ENCODE measurements at regions not wholly inside any gene's neighbourhood (a gene's known extent, or its start where the extent isn't known, plus 50 kb on each side); places are given as distances from the start of the nearest gene placed in this dataset.

DNA sequence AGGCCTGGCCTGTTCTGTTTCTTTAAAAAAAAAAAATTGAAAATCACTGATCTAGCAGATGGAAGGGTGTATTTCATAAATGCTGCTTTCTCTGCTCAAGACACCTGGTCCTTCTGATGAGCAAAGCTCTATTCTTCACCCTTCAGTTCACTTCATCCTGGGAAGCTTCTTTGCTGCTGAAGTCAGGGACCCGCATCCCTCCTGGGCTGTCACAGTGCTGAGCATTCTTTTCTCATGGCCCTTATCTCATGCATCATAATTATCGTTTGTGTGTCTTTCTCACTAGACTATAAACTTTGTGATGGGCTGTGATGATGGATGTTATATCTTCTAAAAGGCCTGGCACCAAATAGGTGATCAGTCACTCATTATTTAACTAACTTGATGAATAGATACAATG lies 461.0 kb downstream of the GADD45G start:
- intact Hi-C loops (cut with micrococcal nuclease; ENCODE audit: unreplicated experiment) (no loop called here), in situ Hi-C loops (cut with MboI) (no loop called here)
- WGBS (ENCODE audit: insufficient coverage, insufficient replicate concordance, low lambda C conversion rate, missing lambda C conversion rate), result 32% methylated on average over 2 of the region's 2 CpGs
- H3K4me1 ChIP-seq (ENCODE audit: control insufficient read depth, insufficient read depth, low read length), result no peaks in the 10 kb centered on the region
- H3K36me3 ChIP-seq (ENCODE audit: control insufficient read depth in 2 of 2, insufficient read depth in 2 of 2, low read length in 1 of 2), result no peaks in the 10 kb centered on the region
- ATAC-seq, result no peak
- CTCF ChIA-PET, result no interaction called here
- no TSS peak for BruUV-seq (replicated peaks)
- no peaks in the 10 kb centered on the region for H3K79me2 ChIP-seq (ENCODE audit: control insufficient read depth, insufficient read depth, low read length)
- H2AFZ ChIP-seq (ENCODE audit: control insufficient read depth, low read depth, low read length), result no peak overlapping the region
- no peak for FAIRE-seq
- peaks cover 0 to 4% of the 10 kb centered on the region in 2 experiments; a peak in 1 of 4 replicates for H3K27me3 ChIP-seq (replicated peaks in 1 of 2; ENCODE audit: control insufficient read depth in 2 of 2, insufficient read depth in 2 of 2, low read length in 1 of 2)
- no peak overlapping the region for H3K9ac ChIP-seq (ENCODE audit: control insufficient read depth, insufficient read depth, low read length)
- no peak overlapping the region for H3K4me3 ChIP-seq
- no peaks in the 10 kb centered on the region for H3K9me3 ChIP-seq (replicated peaks; ENCODE audit: control insufficient read depth, insufficient read depth, low read length)
- RAD21 ChIA-PET (ENCODE audit: unreplicated experiment), result no interaction called here
- no peak for TF ChIP-seq HCFC1 (IDR thresholded peaks at IDR 0.05; ENCODE audit: low read length)
- TF ChIP-seq CHD4 (IDR thresholded peaks at IDR 0.05), result no peak
- TF ChIP-seq, protein P1, sequence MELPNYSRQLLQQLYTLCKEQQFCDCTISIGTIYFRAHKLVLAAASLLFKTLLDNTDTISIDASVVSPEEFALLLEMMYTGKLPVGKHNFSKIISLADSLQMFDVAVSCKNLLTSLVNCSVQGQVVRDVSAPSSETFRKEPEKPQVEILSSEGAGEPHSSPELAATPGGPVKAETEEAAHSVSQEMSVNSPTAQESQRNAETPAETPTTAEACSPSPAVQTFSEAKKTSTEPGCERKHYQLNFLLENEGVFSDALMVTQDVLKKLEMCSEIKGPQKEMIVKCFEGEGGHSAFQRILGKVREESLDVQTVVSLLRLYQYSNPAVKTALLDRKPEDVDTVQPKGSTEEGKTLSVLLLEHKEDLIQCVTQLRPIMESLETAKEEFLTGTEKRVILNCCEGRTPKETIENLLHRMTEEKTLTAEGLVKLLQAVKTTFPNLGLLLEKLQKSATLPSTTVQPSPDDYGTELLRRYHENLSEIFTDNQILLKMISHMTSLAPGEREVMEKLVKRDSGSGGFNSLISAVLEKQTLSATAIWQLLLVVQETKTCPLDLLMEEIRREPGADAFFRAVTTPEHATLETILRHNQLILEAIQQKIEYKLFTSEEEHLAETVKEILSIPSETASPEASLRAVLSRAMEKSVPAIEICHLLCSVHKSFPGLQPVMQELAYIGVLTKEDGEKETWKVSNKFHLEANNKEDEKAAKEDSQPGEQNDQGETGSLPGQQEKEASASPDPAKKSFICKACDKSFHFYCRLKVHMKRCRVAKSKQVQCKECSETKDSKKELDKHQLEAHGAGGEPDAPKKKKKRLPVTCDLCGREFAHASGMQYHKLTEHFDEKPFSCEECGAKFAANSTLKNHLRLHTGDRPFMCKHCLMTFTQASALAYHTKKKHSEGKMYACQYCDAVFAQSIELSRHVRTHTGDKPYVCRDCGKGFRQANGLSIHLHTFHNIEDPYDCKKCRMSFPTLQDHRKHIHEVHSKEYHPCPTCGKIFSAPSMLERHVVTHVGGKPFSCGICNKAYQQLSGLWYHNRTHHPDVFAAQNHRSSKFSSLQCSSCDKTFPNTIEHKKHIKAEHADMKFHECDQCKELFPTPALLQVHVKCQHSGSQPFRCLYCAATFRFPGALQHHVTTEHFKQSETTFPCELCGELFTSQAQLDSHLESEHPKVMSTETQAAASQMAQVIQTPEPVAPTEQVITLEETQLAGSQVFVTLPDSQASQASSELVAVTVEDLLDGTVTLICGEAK (IDR thresholded peaks at IDR 0.05; ENCODE audit: borderline replicate concordance), result no peak
- TF ChIP-seq, protein P2, sequence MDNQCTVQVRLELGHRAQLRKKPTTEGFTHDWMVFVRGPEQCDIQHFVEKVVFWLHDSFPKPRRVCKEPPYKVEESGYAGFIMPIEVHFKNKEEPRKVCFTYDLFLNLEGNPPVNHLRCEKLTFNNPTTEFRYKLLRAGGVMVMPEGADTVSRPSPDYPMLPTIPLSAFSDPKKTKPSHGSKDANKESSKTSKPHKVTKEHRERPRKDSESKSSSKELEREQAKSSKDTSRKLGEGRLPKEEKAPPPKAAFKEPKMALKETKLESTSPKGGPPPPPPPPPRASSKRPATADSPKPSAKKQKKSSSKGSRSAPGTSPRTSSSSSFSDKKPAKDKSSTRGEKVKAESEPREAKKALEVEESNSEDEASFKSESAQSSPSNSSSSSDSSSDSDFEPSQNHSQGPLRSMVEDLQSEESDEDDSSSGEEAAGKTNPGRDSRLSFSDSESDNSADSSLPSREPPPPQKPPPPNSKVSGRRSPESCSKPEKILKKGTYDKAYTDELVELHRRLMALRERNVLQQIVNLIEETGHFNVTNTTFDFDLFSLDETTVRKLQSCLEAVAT (IDR thresholded peaks at IDR 0.05), result no peak
- no peak for TF ChIP-seq KLF5 (IDR thresholded peaks at IDR 0.05; ENCODE audit: partially characterized antibody)
- TF ChIP-seq SMARCA5 (IDR thresholded peaks at IDR 0.05), result no peak
- TF ChIP-seq SMC3 (IDR thresholded peaks at IDR 0.05; ENCODE audit: borderline replicate concordance, low read length), result no peak
- TF ChIP-seq NRF1 (conservative IDR thresholded peaks at IDR 0.05; ENCODE audit: low read depth, low read length), result no peak
- TF ChIP-seq NR2C1 (IDR thresholded peaks at IDR 0.05), result no peak
- TF ChIP-seq, protein P3, sequence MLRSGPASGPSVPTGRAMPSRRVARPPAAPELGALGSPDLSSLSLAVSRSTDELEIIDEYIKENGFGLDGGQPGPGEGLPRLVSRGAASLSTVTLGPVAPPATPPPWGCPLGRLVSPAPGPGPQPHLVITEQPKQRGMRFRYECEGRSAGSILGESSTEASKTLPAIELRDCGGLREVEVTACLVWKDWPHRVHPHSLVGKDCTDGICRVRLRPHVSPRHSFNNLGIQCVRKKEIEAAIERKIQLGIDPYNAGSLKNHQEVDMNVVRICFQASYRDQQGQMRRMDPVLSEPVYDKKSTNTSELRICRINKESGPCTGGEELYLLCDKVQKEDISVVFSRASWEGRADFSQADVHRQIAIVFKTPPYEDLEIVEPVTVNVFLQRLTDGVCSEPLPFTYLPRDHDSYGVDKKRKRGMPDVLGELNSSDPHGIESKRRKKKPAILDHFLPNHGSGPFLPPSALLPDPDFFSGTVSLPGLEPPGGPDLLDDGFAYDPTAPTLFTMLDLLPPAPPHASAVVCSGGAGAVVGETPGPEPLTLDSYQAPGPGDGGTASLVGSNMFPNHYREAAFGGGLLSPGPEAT (IDR thresholded peaks at IDR 0.05; ENCODE audit: low read depth), result no peak
- TF ChIP-seq PRDM15 (CRISPR knock-in tag; IDR thresholded peaks at IDR 0.05), result no peak
- no peak overlapping the region for H3K4me2 ChIP-seq (ENCODE audit: control insufficient read depth, insufficient read depth)
- no peak for DNase-seq (ENCODE audit: low read depth, low spot score)
- POLR2A ChIA-PET, result interaction anchor here (0.6 kb wide), 1 partner anchor 234 kb away, joined by 4 read pairs; no protein-coding TSS in a partner anchor
- no peak overlapping the region for H3K27ac ChIP-seq (ENCODE audit: control insufficient read depth, insufficient read depth)
- SMC1A ChIA-PET (ENCODE audit: uncharacterized antibody, unreplicated experiment), result interaction anchor here (0.6 kb wide), 1 partner anchor 18 kb away, joined by 3 read pairs; no protein-coding TSS in a partner anchor
- H4K20me1 ChIP-seq (ENCODE audit: control insufficient read depth, insufficient read depth), result no peaks in the 10 kb centered on the region
